HG03064 (cell line): ENCODE measurements at regions not wholly inside any gene's neighbourhood (a gene's known extent, or its start where the extent isn't known, plus 50 kb on each side); places are given as distances from the start of the nearest gene placed in this dataset.
"Not testable (repeated sequence)": the region's sequence is repeated elsewhere in the genome, so short reads cannot be mapped to it uniquely, and the experiment has no call there.

ENCODE experiments used
- ATAC-seq: cut with Tn5 transposase; IDR thresholded peaks from one replicate; pipeline ENCODE4 v1.9.1; 2021; ENCODE audit warnings: low read depth; ENCODE audit not compliant: unreplicated experiment

- ATAC-seq: no peak
These were observed 296.0 kb downstream of the MEX3B start for GRCh38 chr15:81749716-81750375.

- ATAC-seq: no peak
These were observed 298.3 kb downstream of the MEX3B start for GRCh38 chr15:81747482-81747881.

GRCh38 chr15:81747026-81747425 is 298.8 kb downstream of the MEX3B start:
- ATAC-seq: no peak

- ATAC-seq: no peak
These were observed 301.5 kb downstream of the MEX3B start for GRCh38 chr15:81744364-81744763.

DNA sequence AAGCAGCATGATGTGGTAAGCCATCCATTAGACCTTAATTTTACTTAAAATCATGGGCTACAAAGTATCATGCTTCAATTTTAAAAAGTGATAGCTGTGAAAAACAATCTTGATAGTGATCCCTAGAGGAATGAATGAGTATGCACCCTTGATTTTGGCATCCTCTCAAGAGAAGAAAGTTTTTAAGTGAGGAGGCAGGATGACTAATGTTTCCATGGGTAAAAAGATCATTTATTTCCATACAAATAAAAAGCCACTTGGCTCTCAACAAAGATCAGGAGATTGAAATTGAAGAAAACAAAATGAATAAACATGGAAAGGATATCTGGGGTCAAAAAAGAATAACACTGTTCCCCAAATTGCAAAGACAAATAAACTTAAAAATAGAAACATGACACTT is 305.4 kb downstream of the MEX3B start:
- no peak for ATAC-seq

DNA sequence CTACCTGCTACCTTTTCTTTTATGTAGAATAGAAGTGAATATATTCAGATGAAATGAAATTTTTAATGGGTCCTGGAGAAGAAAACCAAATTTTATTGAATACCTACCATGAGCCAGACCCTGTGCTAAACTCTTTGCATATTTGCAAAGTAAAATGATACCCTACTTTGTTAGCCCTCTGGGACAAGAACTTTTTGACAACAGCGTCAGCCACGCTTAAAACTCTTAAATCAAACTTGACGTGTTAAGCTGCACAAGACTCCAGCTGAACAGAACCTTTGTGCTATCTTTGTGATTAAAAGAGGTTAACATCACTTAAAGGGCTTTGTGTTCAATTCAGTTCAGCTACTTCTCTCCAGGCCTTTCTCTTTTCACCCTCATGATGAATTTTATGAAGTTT is 316.5 kb downstream of the MEX3B start:
- ATAC-seq: no peak

DNA sequence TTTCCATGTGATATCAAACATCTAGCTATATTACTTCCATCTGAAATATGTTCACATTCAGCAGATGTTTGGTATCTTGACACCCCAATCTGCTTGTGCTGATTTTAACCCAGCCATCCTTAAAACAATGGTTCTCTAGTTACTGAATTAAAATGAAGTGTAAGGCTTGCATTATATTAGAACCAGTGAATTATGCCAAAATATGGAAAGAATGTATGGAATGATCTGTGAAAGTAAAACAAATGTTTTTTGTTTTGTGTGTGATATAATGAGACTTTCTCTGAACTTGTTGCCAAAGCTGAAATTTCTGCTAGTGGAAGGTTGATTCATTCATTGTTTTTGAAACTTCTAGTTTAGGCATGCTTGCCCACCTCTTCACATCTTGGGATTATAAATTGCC is 317.1 kb downstream of the MEX3B start:
- no peak for ATAC-seq

DNA sequence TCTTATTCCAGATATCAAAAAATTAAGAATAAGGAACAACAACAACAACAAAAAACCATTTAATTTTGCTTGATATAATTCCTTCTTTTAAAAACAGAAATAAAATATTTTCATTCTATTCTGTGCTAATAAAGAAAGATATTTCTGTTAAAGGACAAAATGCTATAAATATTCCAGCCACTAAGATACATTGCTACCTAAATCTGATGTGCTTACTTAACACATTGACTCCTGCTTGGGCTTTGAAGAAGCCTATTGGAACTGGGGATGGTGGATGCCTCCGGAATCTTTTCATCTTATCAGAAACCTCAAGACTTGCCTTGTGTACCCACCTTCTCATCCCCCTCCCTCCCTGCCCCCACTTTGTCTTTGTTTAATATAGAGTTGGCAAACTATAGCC is 320.2 kb downstream of the MEX3B start:
- ATAC-seq: no peak

DNA sequence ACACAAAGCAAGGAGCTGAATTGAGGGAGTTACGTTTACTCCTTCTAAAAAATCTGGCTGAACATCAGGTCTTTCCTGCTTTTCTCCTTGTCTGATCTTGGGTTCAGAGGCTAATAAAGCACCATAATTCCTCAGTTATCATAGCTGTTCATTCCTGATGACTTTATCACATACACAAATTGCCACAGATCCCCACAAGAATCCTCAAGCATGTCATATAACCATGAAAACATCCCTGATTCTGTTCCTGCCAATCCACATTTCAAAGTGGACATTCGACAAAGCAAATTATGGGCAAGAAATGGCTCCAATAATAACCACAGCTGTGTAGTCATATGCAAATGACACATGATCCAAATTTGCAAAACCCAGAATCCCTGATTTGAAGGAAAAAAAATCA is 321.3 kb downstream of the MEX3B start:
- ATAC-seq: no peak

- no peak for ATAC-seq
These were observed 322.1 kb downstream of the MEX3B start for GRCh38 chr15:81723701-81724100.

DNA sequence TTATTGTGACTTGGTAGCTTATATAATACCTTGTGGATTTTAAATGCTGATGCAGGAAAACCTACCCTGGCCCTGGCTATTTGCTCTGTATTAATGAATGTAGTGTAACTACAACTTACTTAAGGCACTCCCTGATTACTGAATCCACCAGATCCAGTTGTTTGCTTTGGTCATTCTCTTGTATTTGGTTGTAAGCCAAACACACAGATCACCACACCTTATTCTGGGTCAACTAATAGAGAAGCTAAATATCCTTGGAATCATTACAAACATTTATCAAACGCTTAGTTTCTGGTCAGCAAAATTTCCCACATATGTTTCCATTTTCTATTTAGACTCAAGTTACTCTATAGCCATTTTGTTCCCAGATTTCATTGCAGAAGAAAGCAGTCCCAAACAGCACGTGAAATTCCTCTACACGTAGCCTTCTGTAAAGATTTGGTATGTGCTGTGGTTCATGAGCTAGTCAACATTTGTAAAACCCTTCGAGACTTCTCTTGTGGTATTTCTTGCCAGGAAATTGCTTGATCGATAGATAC is 322.6 kb downstream of the MEX3B start:
- ATAC-seq: no peak

DNA sequence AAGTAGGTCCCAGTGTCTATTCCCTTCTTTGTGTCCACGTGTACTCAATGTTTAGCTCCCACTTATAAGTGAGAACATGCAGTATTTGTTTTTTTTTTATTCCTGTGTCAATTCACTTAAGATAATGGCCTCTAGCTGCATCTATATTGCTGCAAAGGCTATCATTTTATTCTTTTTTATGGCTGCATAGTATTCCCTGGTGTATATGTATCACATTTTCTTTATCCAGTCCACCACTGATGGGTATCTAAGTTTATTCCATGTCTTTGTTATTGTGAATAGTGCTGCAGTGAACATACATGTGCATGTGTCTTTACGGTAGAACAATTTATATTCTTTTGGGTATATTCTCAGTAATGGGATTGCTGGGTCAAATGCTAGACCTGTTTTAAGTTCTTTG is 329.4 kb downstream of the MEX3B start:
- ATAC-seq: not testable (repeated sequence)

GRCh38 chr15:81710328-81710727 is 335.5 kb downstream of the MEX3B start:
- no peak for ATAC-seq

GRCh38 chr15:81706816-81707346 is 332.9 kb upstream of the TMC3 start:
- not testable (repeated sequence) for ATAC-seq

DNA sequence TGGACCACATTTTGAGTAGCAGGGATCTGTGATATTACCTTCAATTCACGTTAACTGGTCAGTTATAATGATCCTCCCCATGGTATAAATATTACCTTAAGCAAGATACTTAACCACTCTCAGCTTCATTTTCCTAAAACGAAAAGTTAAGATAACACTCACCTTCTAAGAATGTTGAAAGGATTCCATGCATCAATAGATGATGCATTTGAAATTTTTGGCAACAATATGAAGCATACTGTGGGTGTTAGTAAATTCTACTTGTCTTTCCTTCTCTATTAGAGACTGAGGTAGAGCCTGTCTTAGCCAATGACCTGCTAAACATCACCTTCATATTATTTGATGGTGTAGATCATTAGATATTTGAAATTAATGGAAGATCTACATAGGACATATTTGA is 331.7 kb upstream of the TMC3 start:
- ATAC-seq: not testable (repeated sequence)

DNA sequence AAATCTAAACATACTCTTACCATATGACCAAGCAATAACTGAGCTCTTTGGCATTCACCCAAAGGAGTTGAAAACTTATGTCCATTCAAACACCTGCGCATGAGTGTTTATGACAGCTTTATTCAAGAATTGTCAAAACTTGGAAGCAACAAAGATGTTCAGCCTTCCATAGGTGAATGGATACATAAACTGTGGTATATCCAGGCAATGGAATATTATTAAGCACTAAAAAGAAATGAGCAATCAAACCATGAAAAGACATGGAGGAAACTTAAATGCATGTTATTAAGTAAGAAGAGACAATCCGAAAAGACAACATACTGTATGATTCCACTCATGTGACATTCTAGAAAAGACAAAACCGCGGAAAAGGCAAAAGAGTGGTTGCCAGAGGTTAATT is 312.0 kb upstream of the TMC3 start:
- no peak for ATAC-seq

GRCh38 chr15:81685237-81685636 is 311.2 kb upstream of the TMC3 start:
- no peak for ATAC-seq

- no peak for ATAC-seq
These were observed 306.8 kb upstream of the TMC3 start for GRCh38 chr15:81680829-81681228.

DNA sequence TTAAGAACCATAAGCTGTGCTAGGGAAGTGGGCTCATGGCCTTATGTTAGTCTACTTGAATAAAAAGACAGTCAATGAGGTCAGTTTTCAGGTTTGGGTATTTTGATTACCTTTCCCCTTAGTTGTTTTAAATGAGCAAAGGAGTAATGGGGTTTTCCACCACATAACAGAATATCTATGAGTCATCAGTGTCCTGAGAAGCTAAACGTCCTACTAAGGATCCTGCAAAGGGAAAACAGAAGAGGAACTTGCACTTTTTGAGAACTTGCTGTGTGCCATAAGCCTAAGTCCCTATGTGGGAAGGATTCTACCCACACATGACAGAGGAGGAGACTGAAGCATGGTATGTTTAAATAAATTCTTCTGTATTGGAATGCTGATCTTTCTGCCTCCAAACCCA is 292.8 kb upstream of the TMC3 start:
- ATAC-seq: no peak

DNA sequence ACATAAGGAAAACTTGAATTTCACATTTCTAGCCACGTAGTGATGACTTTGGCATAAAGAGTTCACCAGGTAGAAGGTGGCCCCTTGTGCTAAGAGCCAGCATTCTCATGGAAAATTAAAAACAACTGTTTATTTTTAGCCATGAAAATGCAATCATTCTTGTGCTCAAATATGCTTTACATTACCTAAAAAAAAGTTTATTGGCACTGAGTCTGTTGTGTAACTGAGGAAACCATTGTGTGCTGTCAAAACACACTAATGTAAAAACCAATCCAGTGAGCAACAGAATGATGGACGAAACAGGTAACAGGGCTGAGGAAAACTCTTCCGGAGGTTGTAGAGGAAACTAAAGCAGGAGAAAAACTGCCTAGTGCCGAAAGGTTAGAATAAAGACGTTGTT is 287.0 kb upstream of the TMC3 start:
- no peak for ATAC-seq

DNA sequence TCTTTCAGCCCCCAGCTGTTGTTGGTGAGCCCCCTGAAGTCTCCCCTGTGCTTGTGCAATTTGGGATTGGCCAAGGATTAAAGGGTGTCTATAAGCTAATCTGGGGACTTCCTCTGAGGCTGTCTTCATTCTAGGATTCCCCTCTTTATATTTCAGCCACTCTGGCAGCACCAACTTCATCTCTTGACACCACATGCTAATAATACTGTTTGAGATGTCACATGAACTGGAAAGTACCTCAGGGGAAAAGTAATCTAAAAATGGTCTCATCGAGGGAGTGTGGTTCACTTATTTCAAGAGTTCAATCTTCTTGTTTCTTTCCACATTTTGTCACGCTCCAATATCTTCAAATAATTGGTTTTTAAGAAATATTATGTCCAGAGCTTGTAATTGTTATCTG is 279.2 kb upstream of the TMC3 start:
- ATAC-seq: no peak

GRCh38 chr15:81645470-81645869 is 271.5 kb upstream of the TMC3 start:
- ATAC-seq: no peak

DNA sequence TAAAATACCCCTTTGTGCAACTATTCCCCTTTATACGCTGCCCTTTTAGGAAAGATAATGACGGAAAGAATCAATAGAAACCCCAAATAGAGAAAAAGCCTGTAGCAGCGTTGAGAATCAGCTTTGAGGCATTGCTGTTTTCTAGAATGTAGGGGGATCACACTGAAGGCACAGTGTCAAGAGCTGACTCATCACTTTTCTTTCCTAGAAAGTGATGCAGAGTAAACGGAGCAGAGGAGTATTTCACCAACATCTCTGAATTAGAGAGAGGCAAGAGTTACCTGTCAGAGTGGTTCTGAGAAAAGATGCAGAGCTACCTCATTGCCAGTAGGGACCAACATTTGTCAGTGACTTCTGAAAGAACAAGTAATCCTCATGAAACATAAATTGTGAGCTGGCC is 269.8 kb upstream of the TMC3 start:
- ATAC-seq: no peak
